Stimulated activated memory B cell treated with anti-CD40 and anti-IgM and Interleukin-4, amounts not matched to agents 10 μg/mL and 1 μg/mL and 100 μg/mL, for 72 hours (primary cell): ENCODE measurements at regions not wholly inside any gene's neighbourhood (a gene's known extent, or its start where the extent isn't known, plus 50 kb on each side); places are given as distances from the start of the nearest gene placed in this dataset.
"Not testable (repeated sequence)": the region's sequence is repeated elsewhere in the genome, so short reads cannot be mapped to it uniquely, and the experiment has no call there.

Experiments
- ATAC-seq: fragments of 150-1000 bp; cut with Tn5 transposase; 2 replicates; pipeline ENCODE4 v1.10.0; 2021
- H3K27ac Mint-ChIP-seq: one replicate; pipeline ENCODE4 v1.8.0; 2022; ENCODE audit warnings: mild to moderate bottlenecking, mixed read lengths
- H3K27me3 Mint-ChIP-seq: one replicate; pipeline ENCODE4 v1.8.0; 2022; ENCODE audit warnings: mixed read lengths
- H3K36me3 Mint-ChIP-seq: one replicate; pipeline ENCODE4 v1.8.0; 2022; ENCODE audit warnings: mixed read lengths
- H3K4me1 Mint-ChIP-seq: one replicate; pipeline ENCODE4 v1.8.0; 2022; ENCODE audit warnings: mixed read lengths
- H3K4me3 Mint-ChIP-seq: one replicate; pipeline ENCODE4 v1.8.0; 2022; ENCODE audit warnings: mild to moderate bottlenecking, moderate library complexity, mixed read lengths
- H3K9me3 Mint-ChIP-seq: one replicate; pipeline ENCODE4 v1.8.0; 2022; ENCODE audit warnings: mixed read lengths

DNA sequence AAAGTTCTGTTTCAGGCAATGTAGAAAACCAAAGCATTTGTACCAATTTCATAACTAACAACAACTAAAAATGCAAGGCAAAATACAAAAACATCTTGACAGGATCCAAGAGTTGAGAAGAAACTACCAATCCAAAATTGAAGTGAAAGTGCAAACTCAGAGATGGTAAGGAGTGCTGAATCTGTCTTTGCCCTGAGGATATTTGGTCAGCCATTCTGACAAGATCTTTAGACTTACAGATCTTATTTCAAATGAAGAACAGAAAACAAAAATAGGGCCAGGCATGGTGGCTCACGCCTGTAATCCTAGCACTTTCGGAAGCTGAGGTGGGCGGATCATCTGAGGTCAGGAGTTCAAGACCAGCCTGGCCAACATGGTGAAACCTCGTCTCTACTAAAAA, 412.8 kb downstream of the ZFHX3 start:
- peaks cover 10% of the 10 kb centered on the region for H3K9me3 Mint-ChIP-seq
- H3K36me3 Mint-ChIP-seq = peaks cover 19% of the 10 kb centered on the region
- no peak overlapping the region for H3K4me3 Mint-ChIP-seq
- no peaks in the 10 kb centered on the region for H3K27me3 Mint-ChIP-seq
- H3K4me1 Mint-ChIP-seq = no peaks in the 10 kb centered on the region
- ATAC-seq = no peak
- no peak overlapping the region for H3K27ac Mint-ChIP-seq

DNA sequence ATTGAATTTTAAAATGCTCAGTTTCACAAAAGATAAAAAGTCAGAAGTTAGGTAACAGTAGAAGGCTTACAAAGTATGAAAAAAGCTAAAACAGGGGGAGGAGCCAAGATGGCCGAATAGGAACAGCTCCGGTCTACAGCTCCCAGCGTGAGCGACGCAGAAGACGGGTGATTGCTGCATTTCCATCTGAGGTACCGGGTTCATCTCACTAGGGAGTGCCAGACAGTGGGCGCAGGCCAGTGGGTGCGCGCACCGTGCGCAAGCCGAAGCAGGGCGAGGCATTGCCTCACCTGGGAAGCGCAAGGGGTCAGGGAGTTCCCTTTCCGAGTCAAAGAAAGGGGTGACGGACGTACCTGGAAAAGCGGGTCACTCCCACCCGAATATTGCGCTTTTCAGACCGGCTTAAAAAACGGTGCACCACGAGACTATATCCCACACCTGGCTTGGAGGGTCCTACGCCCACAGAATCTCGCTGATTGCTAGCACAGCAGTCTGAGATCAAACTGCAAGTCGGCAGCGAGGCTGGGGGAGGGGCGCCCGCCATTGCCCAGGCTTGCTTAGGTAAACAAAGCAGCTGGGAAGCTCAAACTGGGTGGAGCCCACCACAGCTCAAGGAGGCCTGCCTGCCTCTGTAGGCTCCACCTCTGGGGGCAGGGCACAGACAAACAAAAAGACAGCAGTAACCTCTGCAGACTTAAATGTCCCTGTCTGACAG, 420.6 kb downstream of the ZFHX3 start:
- not testable (repeated sequence) for H3K27ac Mint-ChIP-seq, H3K4me1 Mint-ChIP-seq, H3K27me3 Mint-ChIP-seq, H3K36me3 Mint-ChIP-seq, H3K4me3 Mint-ChIP-seq, H3K9me3 Mint-ChIP-seq, ATAC-seq

DNA sequence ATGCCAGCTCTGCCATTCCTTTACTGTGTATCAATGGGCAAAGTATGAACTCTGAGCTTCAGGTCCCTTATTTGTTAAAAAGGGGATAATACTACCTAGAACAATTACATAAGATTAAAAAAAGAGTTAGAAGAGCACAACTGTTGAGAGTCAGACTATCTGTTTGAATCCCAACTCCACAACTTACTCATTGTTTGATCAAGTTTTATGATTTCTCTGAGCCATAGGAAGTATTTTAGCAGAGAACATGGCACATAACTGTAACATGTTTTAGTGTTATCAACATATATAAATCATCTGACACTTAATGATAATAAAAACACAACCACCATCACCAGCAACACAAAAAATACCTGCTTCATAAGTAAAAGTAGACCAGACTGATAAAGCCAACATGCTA, 421.3 kb downstream of the ZFHX3 start:
- Mint-ChIP-seq H3K4me3 (no peak overlapping the region), H3K27me3 (no peaks in the 10 kb centered on the region), H3K9me3 (peaks cover 4% of the 10 kb centered on the region), H3K27ac (no peak overlapping the region), H3K4me1 (no peaks in the 10 kb centered on the region), H3K36me3 (peaks cover 5% of the 10 kb centered on the region)
- no peak for ATAC-seq

DNA sequence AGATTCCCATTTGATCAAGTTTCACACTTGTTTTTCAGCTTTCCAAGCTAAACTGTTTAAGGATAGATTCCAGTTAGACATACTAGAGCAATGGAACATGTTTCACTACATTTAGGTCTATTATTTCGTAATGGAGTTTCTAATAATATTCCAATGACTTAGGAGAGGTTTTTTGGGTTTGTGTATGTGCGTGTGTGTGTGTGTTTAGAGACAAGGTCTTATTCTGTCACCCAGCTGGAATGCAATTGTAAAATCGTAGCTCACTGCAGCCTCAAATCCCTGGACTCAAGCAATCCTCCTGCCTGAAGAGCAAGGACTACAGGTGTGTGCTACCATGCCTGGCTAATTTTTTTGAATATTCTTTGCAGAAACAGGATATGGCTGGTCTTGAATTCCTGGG, 426.3 kb downstream of the ZFHX3 start:
- no peak overlapping the region for H3K4me3 Mint-ChIP-seq
- no peak for ATAC-seq
- H3K36me3 Mint-ChIP-seq = peaks cover 5% of the 10 kb centered on the region
- no peak overlapping the region for H3K27ac Mint-ChIP-seq
- H3K27me3 Mint-ChIP-seq = no peaks in the 10 kb centered on the region
- no peaks in the 10 kb centered on the region for H3K4me1 Mint-ChIP-seq
- H3K9me3 Mint-ChIP-seq = peaks cover 4% of the 10 kb centered on the region

DNA sequence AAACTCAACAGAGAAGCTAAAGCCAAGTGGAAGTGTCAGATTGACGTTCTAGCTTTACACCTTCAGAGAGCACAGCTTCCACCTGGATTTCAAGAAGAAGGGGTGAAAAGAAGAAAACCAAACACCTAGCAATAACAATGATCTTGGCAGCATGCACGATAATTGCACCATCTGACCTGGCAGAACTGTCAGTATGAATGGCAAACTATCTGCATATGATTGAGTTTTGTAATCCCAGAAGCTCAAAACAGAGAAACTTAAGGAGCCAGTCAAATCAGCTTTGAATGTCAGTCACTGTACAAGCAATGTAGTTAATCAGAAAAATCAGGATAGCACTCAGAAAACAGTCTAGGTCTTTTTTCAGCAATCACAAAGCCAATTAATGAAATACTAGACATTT, 427.1 kb downstream of the ZFHX3 start:
- Mint-ChIP-seq H3K36me3 (peaks cover 6% of the 10 kb centered on the region), H3K27me3 (no peaks in the 10 kb centered on the region)

DNA sequence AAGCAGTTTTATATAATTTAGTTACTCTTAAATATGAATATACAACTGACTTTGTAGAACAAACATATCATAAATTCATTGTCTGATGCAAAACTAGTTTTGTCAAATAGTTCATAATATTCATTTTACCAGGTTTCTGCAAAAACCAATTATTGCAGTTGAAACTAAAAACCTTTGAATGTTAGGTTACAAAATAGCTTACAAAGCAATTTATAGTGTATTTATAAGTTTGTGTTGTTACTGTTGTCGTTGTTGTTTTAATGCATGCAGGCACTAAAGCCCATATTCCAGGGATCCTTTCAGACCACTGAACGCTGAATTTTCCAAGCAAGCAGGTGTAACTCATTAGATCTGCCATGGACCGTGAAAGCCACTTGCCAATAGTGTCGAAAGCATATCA, 427.6 kb downstream of the ZFHX3 start:
- H3K9me3 Mint-ChIP-seq = peaks cover 4% of the 10 kb centered on the region
- no peak overlapping the region for H3K4me3 Mint-ChIP-seq
- no peak overlapping the region for H3K27ac Mint-ChIP-seq
- H3K36me3 Mint-ChIP-seq = peaks cover 7% of the 10 kb centered on the region
- no peaks in the 10 kb centered on the region for H3K27me3 Mint-ChIP-seq
- H3K4me1 Mint-ChIP-seq = no peaks in the 10 kb centered on the region
- ATAC-seq = no peak

More for the DNA sequence above, 427.1 kb downstream of the ZFHX3 start:
- no peak for ATAC-seq
- H3K4me3 Mint-ChIP-seq = no peak overlapping the region
- H3K9me3 Mint-ChIP-seq = peaks cover 4% of the 10 kb centered on the region
- H3K27ac Mint-ChIP-seq = no peak overlapping the region
- H3K4me1 Mint-ChIP-seq = no peaks in the 10 kb centered on the region

DNA sequence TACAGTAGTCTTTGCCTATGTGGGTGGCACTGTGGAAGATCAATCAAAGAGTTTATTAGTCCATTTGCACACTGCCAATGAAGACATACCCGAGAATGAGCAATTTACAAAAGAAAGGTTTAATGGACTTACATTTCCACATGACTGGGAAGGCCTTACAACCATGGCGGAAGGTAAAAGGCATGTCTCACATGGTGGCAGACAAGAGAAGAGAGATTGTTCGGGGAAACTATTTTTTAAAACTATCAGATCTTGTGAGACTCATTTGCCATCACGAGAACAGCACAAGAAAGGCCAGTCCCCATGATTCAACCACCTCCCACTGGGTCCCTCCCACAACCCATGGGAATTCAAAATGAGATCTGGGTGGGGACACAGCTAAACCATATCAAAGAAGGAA, 432.1 kb downstream of the ZFHX3 start:
- no peaks in the 10 kb centered on the region for H3K4me1 Mint-ChIP-seq
- no peaks in the 10 kb centered on the region for H3K27me3 Mint-ChIP-seq
- H3K27ac Mint-ChIP-seq = no peak overlapping the region
- no peak for ATAC-seq
- H3K4me3 Mint-ChIP-seq = no peak overlapping the region
- peaks cover 4% of the 10 kb centered on the region for H3K9me3 Mint-ChIP-seq
- peaks cover 8% of the 10 kb centered on the region for H3K36me3 Mint-ChIP-seq

DNA sequence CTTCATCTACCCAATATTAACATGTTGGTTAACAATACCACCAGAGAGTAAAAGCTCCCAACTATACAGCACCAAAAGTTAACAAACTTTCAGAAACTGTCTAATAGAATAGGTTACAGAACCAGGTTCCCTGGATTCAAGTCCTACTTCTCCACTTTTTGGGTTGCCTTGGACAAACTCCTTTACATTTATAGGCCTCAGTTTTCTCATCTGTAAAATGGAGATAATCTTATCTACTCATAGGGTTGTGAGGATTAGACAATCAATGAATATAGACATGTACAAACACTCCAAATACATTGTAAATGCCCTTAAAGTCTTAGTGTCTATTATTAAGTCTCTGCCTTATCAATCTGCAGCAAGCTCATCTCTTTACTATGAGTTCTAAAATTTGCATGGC, 435.2 kb downstream of the ZFHX3 start:
- Mint-ChIP-seq H3K27me3 (no peaks in the 10 kb centered on the region), H3K4me1 (peaks cover 18% of the 10 kb centered on the region), H3K4me3 (no peak overlapping the region), H3K27ac (no peak overlapping the region), H3K36me3 (peaks cover 8% of the 10 kb centered on the region), H3K9me3 (peaks cover 11% of the 10 kb centered on the region)
- ATAC-seq = no peak

DNA sequence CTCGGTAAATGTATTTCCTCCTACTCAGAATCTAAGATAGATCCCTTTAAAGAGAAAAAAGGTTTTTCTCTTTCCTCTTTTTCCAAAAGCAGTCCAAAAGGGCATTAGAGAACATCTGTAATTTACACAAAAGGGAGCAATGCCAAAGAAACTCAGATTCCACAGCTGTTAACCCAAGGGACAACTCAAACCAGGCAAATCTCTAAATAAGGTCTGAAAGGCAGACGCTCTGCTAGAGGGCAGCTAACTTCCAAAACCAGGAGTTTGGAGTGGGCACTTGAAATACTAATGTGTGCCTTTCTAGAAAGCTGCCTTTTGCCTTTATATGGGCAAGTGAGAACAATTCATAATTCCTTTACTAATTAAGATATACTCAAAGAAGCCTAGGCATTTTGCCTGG, 435.7 kb downstream of the ZFHX3 start:
- Mint-ChIP-seq H3K9me3 (peaks cover 11% of the 10 kb centered on the region), H3K27me3 (no peaks in the 10 kb centered on the region), H3K36me3 (peaks cover 8% of the 10 kb centered on the region), H3K27ac (no peak overlapping the region), H3K4me1 (peaks cover 18% of the 10 kb centered on the region), H3K4me3 (no peak overlapping the region)
- no peak for ATAC-seq

DNA sequence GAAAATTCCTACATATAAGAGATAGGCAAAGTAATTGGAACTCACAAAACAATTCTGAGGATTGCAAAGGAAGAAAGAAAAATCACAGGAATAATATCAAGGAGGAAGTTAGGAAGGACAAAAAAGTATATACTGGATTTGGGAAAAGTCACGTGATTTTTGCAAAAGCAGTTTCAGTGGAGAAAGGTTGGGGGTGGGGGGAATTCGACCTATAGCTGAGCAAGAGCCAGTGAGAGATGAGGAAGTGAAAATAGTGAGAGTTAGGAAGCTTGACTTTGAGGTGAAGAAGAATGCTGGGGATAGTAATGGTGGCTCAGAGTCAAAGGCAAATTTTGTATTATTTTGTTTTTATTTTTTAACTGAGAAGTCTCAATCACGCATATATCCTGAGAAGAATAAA, 438.0 kb upstream of the PMFBP1 start:
- peaks cover 18% of the 10 kb centered on the region for H3K4me1 Mint-ChIP-seq
- H3K9me3 Mint-ChIP-seq = peaks cover 6% of the 10 kb centered on the region
- H3K36me3 Mint-ChIP-seq = no peaks in the 10 kb centered on the region
- no peaks in the 10 kb centered on the region for H3K27me3 Mint-ChIP-seq
- H3K4me3 Mint-ChIP-seq = no peak overlapping the region
- H3K27ac Mint-ChIP-seq = peak overlapping the region; percentile 7
- ATAC-seq = no peak

DNA sequence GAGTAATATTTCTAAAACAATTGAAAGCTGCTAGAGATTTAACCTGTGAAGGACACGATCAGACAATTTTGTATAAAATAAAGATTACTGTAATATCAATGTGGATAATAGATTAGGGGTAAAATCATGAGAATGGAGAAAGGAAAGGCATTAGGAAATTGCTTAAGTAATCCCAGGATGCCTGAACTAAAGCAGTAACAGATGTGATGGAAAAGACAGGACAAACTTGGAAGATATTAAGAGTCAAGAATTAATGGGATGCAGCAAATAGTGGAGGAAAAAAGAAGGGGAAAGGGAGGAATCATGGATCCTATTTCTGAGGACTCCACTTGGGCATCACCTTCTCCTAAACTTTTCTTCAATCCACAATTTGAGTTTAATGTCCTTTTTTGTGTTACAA, 437.1 kb upstream of the PMFBP1 start:
- Mint-ChIP-seq H3K4me3 (no peak overlapping the region), H3K36me3 (no peaks in the 10 kb centered on the region), H3K27me3 (no peaks in the 10 kb centered on the region), H3K27ac (no peak overlapping the region), H3K9me3 (peaks cover 6% of the 10 kb centered on the region), H3K4me1 (peaks cover 18% of the 10 kb centered on the region)
- ATAC-seq = no peak

DNA sequence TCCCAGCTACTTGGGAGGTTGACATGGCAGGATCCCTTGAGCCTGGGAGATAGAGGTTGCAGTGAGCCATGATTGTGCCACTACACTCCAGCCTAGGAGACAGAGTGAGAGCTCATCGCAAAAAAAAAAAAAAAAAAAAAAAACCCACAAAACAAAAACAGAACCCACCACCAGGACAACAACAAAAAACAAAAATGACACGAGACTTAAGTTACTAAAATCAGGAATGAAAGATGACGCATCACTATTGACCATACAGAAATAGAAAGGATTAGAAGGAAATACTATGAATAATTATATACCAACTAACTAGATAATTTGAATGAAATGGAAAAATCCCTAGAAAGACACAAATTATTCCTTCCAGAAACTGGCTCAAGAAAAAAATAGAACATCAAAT, 432.4 kb upstream of the PMFBP1 start:
- no peak overlapping the region for H3K4me3 Mint-ChIP-seq
- peaks cover 6% of the 10 kb centered on the region for H3K4me1 Mint-ChIP-seq
- no peaks in the 10 kb centered on the region for H3K9me3 Mint-ChIP-seq
- no peak for ATAC-seq
- no peak overlapping the region for H3K27ac Mint-ChIP-seq
- peaks cover 4% of the 10 kb centered on the region for H3K36me3 Mint-ChIP-seq
- H3K27me3 Mint-ChIP-seq = no peaks in the 10 kb centered on the region

DNA sequence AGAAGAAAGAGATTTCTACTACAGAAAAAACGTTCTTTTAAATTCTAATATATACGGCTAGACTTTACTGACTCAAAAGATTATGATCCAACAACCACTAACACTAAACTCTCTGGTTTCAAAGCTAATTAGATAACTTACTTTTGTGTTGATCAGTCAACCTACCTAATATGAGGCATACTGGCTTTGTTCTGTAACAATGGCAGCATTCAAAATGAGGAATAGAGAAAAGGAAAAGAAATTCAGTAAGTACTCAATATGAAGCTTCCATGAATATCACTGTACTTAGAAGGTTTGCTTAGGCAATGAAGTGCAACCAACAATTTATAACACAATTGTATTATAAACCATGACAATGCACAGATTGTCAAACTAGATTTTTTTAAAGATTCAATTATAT, 430.5 kb upstream of the PMFBP1 start:
- Mint-ChIP-seq H3K27ac (no peak overlapping the region), H3K4me1 (peaks cover 9% of the 10 kb centered on the region), H3K9me3 (peaks cover 7% of the 10 kb centered on the region), H3K4me3 (no peak overlapping the region), H3K36me3 (peaks cover 13% of the 10 kb centered on the region), H3K27me3 (no peaks in the 10 kb centered on the region)
- ATAC-seq = no peak

DNA sequence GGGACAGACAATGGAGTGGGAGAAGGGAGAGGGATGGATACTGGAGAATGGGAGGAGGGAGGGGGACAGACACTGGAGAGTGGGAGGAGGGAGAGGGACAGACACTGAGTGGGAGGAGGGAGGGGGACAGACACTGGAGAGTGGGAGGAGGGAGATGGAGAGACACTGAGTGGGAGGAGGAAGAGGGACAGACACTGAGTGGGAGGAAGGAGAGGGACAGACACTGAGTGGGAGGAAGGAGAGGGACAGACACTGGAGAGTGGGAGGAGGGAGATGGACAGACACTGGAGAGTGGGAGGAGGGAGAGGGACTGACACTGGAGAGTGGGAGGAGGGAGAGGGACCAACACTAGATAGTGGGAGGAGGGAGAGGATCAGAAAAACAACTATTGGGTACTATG, 426.7 kb upstream of the PMFBP1 start:
- no peaks in the 10 kb centered on the region for H3K27me3 Mint-ChIP-seq
- no peak for ATAC-seq
- H3K9me3 Mint-ChIP-seq = peaks cover 7% of the 10 kb centered on the region
- H3K4me1 Mint-ChIP-seq = peaks cover 9% of the 10 kb centered on the region
- H3K36me3 Mint-ChIP-seq = peaks cover 13% of the 10 kb centered on the region
- H3K4me3 Mint-ChIP-seq = no peak overlapping the region
- peak overlapping the region; percentile 66 for H3K27ac Mint-ChIP-seq

DNA sequence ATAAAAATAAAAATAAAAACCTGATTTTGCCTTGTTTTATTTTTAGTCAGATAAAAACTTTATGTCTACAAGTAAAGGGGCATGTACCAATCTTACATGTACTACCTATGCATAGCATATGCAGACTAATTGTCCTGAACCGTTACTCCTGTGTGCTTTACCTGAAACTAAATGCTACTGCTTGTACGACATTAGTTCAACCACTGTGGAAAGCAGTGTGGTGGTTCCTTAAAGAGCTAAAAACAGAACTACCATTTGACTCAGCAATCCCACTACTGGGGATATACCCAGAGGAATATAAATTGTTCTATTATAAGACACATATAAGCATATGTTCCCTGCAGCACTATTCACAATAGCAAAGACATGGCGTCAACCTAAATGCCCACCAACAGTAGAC, 426.0 kb upstream of the PMFBP1 start:
- peak overlapping the region; percentile 66 for H3K27ac Mint-ChIP-seq
- ATAC-seq = peak; percentile 50
- H3K36me3 Mint-ChIP-seq = peaks cover 13% of the 10 kb centered on the region
- peaks cover 9% of the 10 kb centered on the region for H3K4me1 Mint-ChIP-seq
- no peaks in the 10 kb centered on the region for H3K27me3 Mint-ChIP-seq
- peaks cover 7% of the 10 kb centered on the region for H3K9me3 Mint-ChIP-seq
- H3K4me3 Mint-ChIP-seq = no peak overlapping the region

DNA sequence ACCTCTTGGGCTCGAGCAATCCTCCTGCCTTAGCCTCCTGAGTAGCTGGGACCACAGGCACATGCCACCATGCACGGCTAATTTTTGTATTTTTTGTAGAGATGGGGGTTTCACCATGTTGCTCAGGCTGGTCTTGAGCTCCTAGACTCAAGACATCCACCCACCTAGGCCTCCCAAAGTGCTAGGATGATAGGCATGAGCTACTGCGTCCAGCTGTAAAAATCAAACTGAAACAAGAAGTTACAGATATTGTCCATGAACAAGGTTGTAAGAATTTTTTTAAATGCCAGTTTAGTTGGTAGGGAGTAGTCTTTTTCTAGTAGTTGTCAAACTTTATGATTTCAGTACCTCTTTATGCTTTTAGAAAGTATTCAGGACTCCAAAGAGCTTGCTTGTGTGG, 424.4 kb upstream of the PMFBP1 start:
- no peak overlapping the region for H3K4me3 Mint-ChIP-seq
- H3K36me3 Mint-ChIP-seq = peaks cover 13% of the 10 kb centered on the region
- no peak overlapping the region for H3K27ac Mint-ChIP-seq
- no peak for ATAC-seq
- H3K4me1 Mint-ChIP-seq = peaks cover 19% of the 10 kb centered on the region
- no peaks in the 10 kb centered on the region for H3K27me3 Mint-ChIP-seq
- peaks cover 7% of the 10 kb centered on the region for H3K9me3 Mint-ChIP-seq
